Gastroesophageal sphincter (tissue), 3 donors: ENCODE measurements at regions not wholly inside any gene's neighbourhood (a gene's known extent, or its start where the extent isn't known, plus 50 kb on each side); places are given as distances from the start of the nearest gene placed in this dataset.

Experiments used
- EP300 ChIP-seq: sonication (generic); formaldehyde crosslinking; IDR thresholded peaks from one replicate; pipeline ENCODE4 v1.6.1; 2017; ENCODE audit warnings: antibody characterized with exemption, mild to moderate bottlenecking
- POLR2A ChIP-seq, 2 donors: fragments of 450-650 bp; IDR thresholded peaks; one replicate each; pipeline ENCODE4 v1.6.1; 2017; ENCODE audit warnings: antibody characterized with exemption in 2 of 2, mild to moderate bottlenecking in 2 of 2, moderate library complexity in 1 of 2
- POLR2AphosphoS5 ChIP-seq: sonication (generic); formaldehyde crosslinking; IDR thresholded peaks from one replicate; pipeline ENCODE4 v1.6.1; 2017; ENCODE audit warnings: antibody characterized with exemption
- TF ChIP-seq, protein P1 (sequence below), 4 experiments: fragments of 200-600 bp in 2 of 4; fragments of 450-650 bp in 2 of 4; sonication (generic) in 1 of 4; IDR thresholded peaks; one replicate each; pipeline ENCODE4 v1.5.1; 2017 to 2019; ENCODE audit warnings: antibody characterized with exemption in 4 of 4, mild to moderate bottlenecking in 2 of 4, moderate library complexity in 2 of 4

DNA sequence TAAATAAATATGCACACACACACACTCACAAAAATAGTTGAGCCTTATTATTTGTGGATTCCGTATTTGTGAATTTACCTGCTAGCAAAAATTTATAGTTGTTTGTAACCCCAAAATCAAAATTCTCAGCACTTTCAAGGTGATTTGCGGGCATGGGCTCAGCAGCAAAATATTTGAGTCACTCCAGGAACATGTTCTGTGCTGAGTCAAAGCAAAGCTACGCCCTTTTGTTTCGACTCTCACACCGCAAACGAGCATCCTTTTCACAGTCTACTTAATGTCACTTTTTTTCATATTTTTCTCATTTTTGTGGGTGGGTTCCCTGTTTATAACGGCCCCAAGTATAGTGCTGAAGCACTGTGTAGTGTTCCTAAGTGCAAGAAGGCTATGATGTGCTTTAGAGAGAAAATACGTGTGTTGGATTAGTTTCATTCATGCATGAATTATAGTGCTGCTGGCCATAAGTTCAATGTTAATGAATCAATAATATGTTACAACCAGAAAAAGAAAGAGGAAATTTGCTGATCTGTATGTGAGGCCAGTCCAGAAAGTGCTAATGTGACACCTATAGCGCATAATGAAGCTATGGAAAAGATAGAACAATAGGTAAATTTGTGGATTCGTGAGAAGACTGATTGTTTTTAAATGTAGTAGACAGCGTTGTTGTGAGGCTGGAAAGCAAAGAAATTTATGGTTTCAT lies 723.2 kb upstream of the AGA start:
- TF ChIP-seq, protein P1, sequence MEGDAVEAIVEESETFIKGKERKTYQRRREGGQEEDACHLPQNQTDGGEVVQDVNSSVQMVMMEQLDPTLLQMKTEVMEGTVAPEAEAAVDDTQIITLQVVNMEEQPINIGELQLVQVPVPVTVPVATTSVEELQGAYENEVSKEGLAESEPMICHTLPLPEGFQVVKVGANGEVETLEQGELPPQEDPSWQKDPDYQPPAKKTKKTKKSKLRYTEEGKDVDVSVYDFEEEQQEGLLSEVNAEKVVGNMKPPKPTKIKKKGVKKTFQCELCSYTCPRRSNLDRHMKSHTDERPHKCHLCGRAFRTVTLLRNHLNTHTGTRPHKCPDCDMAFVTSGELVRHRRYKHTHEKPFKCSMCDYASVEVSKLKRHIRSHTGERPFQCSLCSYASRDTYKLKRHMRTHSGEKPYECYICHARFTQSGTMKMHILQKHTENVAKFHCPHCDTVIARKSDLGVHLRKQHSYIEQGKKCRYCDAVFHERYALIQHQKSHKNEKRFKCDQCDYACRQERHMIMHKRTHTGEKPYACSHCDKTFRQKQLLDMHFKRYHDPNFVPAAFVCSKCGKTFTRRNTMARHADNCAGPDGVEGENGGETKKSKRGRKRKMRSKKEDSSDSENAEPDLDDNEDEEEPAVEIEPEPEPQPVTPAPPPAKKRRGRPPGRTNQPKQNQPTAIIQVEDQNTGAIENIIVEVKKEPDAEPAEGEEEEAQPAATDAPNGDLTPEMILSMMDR (IDR thresholded peaks at IDR 0.05), result no peak
- no peak for TF ChIP-seq POLR2A (IDR thresholded peaks at IDR 0.05)
- no peak for TF ChIP-seq POLR2AphosphoS5
- TF ChIP-seq EP300, result no peak
